VCaP (cell line): ENCODE measurements at regions not wholly inside any gene's neighbourhood (a gene's known extent, or its start where the extent isn't known, plus 50 kb on each side); places are given as distances from the start of the nearest gene placed in this dataset.
"Not testable (repeated sequence)": the region's sequence is repeated elsewhere in the genome, so short reads cannot be mapped to it uniquely, and the experiment has no call there.

Source experiments
- H3K27ac ChIP-seq: fragments of 450-650 bp; 2 replicates; pipeline ENCODE4 v1.5.1; 2017
- CTCF ChIP-seq: fragments of 450-650 bp; conservative IDR thresholded peaks from 2 replicates; pipeline ENCODE4 v1.5.1; 2017; ENCODE audit warnings: mild to moderate bottlenecking, moderate library complexity

GRCh38 chr11:38693306-38693705 is 2095.3 kb upstream of the RAG2 start:
- no peak overlapping the region for H3K27ac ChIP-seq
- TF ChIP-seq CTCF: no peak

- H3K27ac ChIP-seq: not testable (repeated sequence)
Measured at GRCh38 chr11:38690211-38690610, 2092.2 kb upstream of the RAG2 start.

DNA sequence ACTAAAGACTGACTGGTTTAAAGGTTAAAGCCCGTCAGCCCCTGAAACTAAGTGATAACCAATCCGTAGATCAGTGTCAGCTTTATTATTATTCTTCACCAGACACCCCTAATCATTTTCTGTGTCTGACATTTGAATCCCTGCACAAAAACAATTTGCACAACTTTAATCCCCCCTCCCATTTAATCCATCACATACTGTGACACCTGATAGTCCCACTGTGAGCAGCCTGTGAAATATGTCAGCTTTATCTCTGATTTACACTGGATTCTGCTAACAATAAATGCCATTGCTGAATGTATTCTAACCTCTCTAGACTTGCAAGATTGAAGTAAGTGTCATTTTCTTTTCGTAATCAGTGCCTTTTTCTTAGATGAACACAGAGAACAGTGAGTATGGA is 2089.0 kb upstream of the RAG2 start:
- no peak for TF ChIP-seq CTCF
- no peak overlapping the region for H3K27ac ChIP-seq

DNA sequence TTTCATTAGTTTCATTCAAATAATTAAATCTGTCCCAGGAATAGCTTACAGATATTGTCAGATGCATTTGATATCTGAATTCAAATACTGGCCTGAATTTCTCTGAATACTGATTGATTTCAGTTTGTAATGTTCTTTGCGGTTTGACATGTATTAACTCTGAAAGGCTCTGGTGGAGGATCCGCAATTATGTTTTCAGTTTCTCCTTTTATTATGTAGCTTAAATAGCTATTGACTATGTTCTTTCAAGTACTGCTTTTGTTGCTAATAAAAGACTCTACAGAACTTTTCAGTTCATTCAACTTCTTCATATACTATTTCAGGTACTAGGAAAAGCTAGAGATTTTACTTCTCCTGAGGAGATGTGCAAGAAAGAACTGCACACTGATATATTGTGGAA is 2085.4 kb upstream of the RAG2 start:
- no peak for TF ChIP-seq CTCF
- H3K27ac ChIP-seq: no peak overlapping the region

DNA sequence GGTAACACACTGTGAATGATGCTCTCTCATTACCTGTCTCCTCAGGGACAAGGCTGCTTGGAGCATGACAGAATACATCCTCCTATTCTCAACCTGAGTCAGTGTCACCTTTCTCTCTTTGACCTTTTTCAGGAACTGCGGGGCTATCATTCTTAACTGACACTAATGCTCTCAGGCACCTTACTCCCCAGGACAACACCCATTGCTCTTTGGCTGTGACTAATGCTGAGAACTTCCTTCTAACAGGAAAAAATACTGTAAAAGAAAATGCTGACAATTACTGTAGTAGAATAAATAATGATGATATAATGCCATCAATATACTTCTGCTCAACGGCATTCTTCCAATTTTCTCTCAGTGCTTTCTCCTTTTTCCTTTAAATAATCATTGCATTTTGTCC is 2082.7 kb upstream of the RAG2 start:
- TF ChIP-seq CTCF: no peak
- no peak overlapping the region for H3K27ac ChIP-seq

GRCh38 chr11:38680166-38680565 is 2082.1 kb upstream of the RAG2 start:
- no peak overlapping the region for H3K27ac ChIP-seq
- no peak for TF ChIP-seq CTCF

DNA sequence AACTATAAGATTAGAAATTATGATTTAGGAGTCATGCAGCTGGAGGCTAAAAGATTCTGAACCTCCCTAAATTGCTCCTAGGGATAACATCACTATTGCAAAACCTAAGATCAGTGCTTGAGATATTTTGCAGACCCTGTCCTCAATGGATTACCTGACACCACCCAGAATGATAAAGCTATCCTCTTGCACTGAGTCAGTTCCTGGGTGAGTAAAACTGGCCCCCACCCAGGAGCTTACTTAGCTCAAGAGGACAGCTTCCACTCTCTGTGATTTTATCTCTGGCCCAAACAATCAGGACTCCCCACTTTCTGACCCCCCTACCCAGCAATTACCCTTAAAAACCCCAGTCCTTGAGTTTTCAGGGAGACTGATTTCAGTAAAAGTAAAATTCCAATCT is 2074.4 kb upstream of the RAG2 start:
- no peak overlapping the region for H3K27ac ChIP-seq
- TF ChIP-seq CTCF: no peak

- no peak overlapping the region for H3K27ac ChIP-seq
- no peak for TF ChIP-seq CTCF
Measured at GRCh38 chr11:38667359-38667758, 2069.3 kb upstream of the RAG2 start.
